HEK293 (cell line): ENCODE measurements at regions not wholly inside any gene's neighbourhood (a gene's known extent, or its start where the extent isn't known, plus 50 kb on each side); places are given as distances from the start of the nearest gene placed in this dataset.

Experiments
- SP2 ChIP-seq: fragments of 450-650 bp; formaldehyde crosslinking; IDR thresholded peaks from 2 replicates; pipeline ENCODE4 v1.5.1; 2016; ENCODE audit warnings: missing biosample characterization, missing genetic modification characterization
- ZBTB17 ChIP-seq: fragments of 450-650 bp; formaldehyde crosslinking; IDR thresholded peaks from 2 replicates; pipeline ENCODE4 v1.5.1; 2016; ENCODE audit warnings: missing biosample characterization, missing genetic modification characterization
- TF ChIP-seq, protein P1 (sequence below): fragments of 450-650 bp; formaldehyde crosslinking; IDR thresholded peaks from 2 replicates; pipeline ENCODE4 v1.5.1; 2017; ENCODE audit warnings: missing biosample characterization, missing genetic modification characterization
- TF ChIP-seq, protein P2 (sequence below): fragments of 450-650 bp; formaldehyde crosslinking; IDR thresholded peaks from 2 replicates; pipeline ENCODE4 v1.5.1; 2016; ENCODE audit warnings: missing biosample characterization, missing genetic modification characterization

DNA sequence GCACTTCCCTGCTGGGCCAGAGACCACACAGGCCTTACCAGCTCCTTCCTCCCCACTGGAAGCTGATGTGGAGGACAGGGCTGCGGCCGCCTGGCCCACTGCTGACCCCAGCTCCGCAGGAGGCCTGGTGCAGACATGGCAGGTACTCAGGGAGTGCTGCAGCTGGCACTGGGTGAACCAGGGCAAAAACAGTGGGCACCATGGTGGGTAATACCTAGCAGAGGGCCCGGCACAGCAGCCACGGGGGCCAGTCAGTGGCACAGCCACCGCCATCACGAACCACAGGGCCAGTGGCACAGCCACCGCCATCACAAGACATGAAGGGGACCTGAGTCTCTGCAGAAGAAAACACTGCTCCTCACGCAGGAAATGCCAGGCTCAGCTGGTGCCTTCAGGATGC lies 152.6 kb upstream of the PPP2R2D start:
- TF ChIP-seq, protein P1, sequence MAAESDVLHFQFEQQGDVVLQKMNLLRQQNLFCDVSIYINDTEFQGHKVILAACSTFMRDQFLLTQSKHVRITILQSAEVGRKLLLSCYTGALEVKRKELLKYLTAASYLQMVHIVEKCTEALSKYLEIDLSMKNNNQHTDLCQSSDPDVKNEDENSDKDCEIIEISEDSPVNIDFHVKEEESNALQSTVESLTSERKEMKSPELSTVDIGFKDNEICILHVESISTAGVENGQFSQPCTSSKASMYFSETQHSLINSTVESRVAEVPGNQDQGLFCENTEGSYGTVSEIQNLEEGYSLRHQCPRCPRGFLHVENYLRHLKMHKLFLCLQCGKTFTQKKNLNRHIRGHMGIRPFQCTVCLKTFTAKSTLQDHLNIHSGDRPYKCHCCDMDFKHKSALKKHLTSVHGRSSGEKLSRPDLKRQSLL = no peak
- TF ChIP-seq ZBTB17 = no peak
- TF ChIP-seq, protein P2, sequence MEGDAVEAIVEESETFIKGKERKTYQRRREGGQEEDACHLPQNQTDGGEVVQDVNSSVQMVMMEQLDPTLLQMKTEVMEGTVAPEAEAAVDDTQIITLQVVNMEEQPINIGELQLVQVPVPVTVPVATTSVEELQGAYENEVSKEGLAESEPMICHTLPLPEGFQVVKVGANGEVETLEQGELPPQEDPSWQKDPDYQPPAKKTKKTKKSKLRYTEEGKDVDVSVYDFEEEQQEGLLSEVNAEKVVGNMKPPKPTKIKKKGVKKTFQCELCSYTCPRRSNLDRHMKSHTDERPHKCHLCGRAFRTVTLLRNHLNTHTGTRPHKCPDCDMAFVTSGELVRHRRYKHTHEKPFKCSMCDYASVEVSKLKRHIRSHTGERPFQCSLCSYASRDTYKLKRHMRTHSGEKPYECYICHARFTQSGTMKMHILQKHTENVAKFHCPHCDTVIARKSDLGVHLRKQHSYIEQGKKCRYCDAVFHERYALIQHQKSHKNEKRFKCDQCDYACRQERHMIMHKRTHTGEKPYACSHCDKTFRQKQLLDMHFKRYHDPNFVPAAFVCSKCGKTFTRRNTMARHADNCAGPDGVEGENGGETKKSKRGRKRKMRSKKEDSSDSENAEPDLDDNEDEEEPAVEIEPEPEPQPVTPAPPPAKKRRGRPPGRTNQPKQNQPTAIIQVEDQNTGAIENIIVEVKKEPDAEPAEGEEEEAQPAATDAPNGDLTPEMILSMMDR (tag by site-specific recombination) = no peak
- TF ChIP-seq SP2 = no peak
